ENCODE measurements at regions not wholly inside any gene's neighbourhood (a gene's known extent, or its start where the extent isn't known, plus 50 kb on each side); places are given as distances from the start of the nearest gene placed in this dataset.
"Not testable (repeated sequence)": the region's sequence is repeated elsewhere in the genome, so short reads cannot be mapped to it uniquely, and the experiment has no call there.

- no peak for DNase-seq
Observed at GRCh38 chr14:83885837-83886293, 1644.1 kb upstream of the FLRT2 start.

DNA sequence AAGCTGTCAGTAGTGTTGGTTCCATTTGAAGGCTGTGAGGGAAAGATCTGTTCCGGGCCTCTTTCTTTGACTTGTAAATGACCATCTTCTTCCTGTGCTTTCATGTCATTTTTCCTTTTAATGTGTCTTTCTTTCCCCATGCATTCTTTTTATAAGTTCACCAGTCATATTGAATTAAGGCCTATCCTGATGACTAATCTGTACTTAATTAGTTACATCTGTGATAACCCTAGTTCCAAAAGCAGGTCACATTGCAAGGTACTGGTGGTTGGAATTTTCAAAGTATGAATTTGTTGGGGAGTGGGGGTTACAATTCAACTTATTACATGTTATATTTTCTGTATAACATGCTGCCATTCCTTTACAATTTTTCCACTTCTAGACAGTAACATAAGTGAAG, 1642.1 kb upstream of the FLRT2 start:
- DNase-seq = no peak

DNA sequence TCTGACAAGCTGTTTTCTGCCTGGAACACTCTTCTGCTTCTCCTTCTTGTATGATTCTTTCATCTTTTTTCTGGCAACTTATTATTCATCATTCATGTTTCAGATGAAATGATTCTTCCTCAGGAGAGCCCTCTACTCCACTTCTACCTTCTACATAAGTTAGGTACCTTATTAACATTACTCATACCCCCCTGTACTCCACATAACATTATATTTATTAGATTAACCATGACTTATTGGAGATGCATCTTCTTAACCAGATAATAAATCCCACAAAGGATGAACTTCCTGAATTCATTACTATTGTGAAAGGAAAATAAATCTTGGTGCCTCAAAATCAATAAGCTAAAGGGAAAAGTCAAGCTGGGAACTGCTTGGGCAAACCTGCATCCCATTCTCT, 1636.5 kb upstream of the FLRT2 start:
- no peak for DNase-seq

DNA sequence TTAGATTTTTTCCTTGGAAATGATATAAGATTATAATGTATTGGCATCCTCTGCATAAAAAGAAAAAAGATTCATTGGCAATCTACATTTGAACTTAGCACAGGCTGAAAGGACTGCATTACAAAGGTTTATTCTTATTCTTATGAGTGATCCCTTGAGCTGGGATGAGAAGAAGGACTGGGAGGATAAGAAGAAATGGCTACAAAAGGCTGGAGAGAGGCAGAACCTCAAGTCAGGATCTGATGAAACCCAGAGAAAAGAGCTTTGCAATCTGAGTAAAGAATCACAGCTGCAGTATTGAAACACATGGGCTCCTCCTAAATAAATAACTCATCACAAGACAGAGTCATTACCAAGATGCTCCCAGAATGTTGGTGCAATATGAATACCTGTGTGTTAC, 1635.4 kb upstream of the FLRT2 start:
- DNase-seq = no peak

- DNase-seq = not testable (repeated sequence)
Observed at GRCh38 chr14:83898558-83898957, 1631.4 kb upstream of the FLRT2 start.

DNA sequence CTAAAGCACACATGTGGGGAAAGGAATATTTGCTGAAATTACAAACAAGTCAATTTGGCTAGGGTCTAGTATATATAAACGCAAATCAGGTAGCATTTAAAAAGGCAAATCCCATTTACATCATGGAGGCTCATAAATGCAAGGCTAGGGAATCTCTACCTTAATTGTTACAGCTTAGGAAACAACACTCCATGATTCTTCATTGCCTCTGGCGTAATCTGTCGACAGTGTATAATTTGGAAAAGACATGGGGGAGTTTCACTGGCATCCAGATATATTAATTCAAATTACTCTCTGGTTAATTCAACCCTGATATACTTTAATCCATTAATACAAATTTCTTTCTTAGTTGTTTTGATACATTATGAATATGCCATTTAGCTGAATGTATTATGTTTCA, 1630.2 kb upstream of the FLRT2 start:
- no peak for DNase-seq

- DNase-seq = no peak
Observed at GRCh38 chr14:83905157-83905556, 1624.8 kb upstream of the FLRT2 start.

GRCh38 chr14:83908419-83908818, 1621.5 kb upstream of the FLRT2 start:
- DNase-seq = no peak

DNA sequence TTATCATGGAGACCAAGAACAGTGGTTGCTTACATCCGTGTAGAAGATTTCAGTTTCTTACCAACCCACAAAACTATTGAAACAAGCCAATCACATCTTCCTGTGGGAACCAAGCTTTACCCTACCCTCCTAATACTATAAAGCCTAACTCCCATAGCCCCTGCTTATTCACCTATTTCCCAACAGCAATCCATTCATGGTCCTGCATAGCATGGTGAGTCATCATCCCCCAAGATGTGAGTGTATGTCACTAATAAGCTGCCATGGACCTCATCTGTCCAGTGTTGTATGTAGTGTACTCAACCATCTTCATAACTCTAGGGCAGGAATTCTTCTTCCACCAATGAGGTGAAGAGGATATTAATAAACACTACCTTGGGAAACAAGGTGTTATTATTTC, 1620.4 kb upstream of the FLRT2 start:
- DNase-seq = no peak

GRCh38 chr14:83912032-83912642, 1617.8 kb upstream of the FLRT2 start:
- no peak for DNase-seq

DNA sequence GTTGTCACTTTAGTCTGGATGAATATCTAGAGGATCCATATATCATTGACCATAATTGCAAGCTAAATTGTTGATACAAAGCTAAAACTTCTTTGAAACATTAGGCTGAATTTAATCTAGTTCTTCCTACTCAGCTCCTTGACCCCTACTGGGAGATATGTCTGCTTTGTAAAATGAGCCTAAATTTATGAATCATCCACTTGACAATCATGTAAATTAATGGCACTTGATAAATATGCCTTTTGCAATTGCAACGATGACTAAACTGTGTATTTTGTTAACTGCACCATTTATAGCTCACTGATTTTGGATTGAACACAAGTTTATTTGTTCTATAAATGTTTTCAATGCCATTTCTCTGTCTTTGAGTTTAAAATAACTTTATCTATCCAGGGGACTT, 1616.5 kb upstream of the FLRT2 start:
- DNase-seq = no peak

DNA sequence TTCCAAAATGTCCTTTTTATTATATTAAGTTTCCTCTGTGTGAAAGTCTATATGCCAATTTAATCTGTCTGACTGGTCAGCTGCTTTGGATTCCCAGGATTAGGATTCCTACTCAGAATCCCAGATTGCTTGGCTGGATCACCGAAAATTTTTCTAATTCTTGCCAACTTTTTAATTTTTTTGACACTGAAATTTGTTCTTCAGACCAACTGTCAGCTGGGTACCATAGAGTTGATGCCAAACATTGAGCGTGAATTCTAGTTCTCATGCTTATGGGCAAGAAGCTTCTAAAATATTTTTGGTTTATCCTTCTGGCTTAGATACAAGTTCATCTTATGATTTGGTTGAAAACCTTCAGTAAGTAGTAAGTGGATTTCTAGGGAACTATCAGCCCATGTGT, 1611.4 kb upstream of the FLRT2 start:
- DNase-seq = no peak

DNA sequence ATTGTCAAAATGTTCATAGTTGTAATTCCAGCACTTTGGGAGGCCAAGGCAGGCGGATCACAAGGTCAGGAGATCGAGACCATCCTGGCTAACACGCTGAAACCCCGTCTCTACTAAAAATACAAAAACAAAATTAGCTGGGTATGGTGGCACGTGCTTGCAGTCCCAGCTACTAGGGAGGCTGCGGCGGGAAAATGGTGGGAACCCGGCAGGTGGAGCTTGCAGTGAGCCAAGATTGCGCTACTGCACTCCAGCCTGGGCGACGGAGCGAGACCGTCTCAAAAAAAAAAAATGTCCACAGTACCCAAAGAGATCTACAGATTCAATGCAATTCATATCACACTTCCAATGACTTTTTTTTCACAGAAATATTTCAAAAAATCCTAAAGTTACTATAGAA, 1610.3 kb upstream of the FLRT2 start:
- DNase-seq = not testable (repeated sequence)

DNA sequence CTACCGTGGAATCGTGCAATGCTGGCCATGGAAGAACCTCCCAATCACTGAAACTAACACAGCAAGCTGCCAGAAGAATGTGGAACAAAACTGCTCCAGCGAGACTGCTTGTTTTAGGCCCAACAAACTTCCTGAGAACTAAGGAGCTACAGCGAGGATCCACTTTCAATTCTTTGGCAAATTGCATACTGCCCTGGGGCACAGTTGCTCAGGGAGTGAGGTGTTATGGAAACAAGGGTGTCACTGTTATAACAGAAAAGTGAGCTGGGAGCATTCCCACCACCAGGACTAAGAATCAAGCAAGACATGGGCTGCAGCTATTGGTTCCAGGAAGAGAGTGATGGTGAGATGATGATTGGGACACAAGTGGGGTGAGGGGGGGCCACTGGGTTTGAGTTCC, 1606.1 kb upstream of the FLRT2 start:
- no peak for DNase-seq

DNA sequence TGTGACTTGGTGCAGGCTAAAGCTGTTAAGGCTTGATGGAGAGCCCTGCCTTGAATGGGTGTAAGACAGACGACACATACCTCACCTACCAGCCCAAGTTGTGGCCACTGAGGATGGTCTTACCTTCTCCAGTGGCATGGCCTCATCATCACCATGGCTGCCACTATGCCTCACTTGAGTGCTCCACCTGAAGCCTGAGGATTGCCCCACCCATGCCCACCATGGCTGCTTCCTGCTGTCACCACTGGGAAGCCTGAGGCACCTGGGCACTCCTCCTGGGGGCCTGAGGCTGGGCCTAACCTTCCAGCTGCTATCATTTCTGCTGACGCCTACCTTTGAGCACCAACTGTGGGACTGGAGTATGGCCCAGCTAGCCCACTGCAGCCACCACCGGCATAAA, 1605.7 kb upstream of the FLRT2 start:
- no peak for DNase-seq

DNA sequence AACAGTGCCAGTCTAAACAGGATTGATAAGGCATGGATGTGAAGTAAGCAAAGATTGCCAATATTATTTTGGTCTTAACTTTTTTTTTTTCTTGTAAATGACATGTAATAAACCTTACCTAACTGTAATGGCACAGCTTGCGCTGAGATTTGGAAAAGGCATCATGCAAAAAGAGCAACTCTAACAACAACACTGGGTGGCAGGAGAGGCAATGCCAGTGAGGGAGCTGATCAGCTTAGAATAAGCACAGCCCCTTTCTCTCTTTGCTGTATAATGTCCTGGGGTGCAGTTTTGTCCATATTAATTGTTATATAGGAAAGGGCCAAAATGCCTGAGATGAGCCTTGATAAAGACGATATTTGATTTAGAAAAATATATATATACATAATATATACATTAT, 1589.7 kb upstream of the FLRT2 start:
- DNase-seq = no peak

DNA sequence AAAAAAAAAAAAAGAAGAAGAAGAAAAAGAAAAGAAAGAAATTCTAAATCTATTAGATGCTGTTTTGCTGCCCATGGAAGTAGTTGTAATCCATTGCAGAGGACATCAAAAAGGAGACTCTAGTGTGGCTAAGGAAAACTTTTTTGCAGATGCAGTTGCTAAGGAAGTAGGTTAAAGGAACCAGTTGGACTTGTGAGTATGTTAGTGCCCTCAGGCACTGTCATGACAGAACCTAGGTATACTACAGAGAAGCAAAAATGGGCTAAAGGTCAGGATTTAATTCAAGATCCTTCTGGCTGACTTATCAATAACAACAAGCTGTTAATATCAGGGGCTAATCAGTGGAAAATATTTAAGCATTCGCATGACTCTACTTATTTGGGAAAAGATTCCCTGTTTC, 1571.6 kb upstream of the FLRT2 start:
- no peak for DNase-seq

- no peak for DNase-seq
Observed at GRCh38 chr14:83960832-83961512, 1569.0 kb upstream of the FLRT2 start.

GRCh38 chr14:83969998-83970397, 1559.9 kb upstream of the FLRT2 start:
- DNase-seq = no peak

DNA sequence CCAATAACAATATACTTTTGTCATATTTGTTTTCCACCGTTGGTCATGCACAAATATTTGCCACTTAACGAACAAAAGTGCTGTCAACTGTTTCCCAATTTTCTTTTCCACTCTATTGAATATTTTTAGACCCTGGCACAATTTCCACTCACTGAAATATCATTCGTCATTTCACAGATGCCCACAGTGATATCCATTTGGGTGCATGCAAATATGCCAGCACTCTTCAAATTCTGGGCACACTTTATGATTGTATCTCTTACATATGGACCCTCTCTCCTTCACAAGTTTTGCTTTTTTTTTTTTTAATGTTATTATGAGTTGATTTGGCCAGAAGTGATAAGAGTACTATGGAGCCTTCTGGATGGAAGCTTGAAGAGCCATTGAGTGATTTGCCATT, 1557.3 kb upstream of the FLRT2 start:
- DNase-seq = no peak

- DNase-seq = no peak
Observed at GRCh38 chr14:83974647-83975163, 1555.2 kb upstream of the FLRT2 start.

DNA sequence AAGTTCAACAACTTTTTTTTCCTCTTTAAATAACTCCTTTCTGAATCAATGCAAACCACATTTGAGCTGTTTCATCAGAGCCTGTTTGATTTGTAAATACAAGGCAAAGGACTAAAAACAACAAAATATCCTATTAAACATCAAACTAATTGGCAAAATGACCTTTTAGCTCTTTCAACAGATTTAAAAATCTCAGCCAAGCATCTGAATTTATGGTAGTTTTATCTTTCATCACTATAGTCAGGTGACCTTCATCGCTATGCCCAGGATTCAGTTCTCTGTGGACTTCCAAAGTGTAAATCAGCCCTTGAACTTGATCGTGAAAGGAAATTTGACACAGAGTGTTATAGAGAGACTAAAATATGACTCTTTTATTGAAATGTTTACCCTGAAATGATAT, 1554.5 kb upstream of the FLRT2 start:
- no peak for DNase-seq

DNA sequence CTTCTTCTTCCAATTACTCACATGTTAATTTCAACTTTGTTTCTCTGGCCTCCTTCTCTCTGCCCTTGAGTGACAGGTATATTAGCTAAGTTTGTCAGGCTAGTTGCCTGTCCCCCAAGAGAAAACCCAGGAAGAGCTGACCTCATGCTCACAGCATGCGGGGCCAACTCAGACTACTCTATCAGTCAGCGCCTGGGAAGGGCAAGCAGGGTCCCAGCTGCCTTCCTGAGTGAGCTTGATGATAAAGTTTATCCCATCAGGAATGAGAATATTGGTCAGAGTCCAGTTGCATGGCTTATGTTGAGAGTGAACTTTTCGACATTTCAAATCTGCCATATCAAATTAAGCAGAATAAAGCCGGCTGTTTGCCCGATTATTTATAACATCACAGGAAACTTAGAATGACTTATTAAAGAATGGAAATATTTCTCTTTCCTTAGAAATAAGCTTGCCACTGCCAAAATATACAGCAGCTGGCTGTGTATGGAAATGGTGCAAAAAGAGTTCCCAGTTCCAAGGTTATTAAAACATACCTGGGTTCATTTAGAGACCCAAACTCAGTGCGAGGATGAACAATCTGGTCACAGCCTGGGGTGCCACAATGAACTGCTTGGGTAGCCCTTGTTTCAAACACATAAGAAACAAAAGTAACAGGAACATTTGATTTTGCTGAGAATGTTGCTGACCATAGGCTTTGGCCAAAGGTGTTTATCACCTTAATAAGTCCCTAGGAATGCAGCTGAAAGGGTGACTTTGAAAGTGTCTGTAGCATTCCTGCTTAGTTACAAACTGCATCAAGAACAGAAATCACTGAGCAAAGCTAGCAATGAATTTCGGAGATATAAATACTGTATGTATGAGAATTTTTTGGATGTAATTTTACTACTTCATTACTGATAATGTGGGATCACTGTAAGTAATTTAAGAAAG, 1553.8 kb upstream of the FLRT2 start:
- DNase-seq = no peak

DNA sequence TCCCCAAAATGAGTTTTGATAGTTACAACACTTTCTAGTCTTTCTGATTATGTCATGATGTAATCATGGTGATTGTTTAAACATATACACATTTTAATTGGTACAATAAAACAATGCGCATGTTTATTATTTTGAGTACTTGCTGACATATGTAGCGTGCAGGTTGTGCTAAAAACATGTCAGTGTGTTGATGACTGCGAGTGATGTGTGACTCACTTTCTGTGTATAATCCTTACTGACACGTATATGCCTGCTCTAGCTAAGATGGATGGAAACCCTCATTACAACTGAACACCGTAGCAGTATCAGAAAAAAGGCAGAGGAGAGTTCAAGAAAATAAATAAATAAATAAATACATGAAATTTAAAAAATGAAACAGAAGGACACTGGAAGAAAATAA, 1552.4 kb upstream of the FLRT2 start:
- no peak for DNase-seq

All from activated CD4-positive, alpha-beta T cell treated with anti-CD3 and anti-CD28 coated beads for 4 hours (primary cell).